GM21360 (cell line): ENCODE measurements at regions not wholly inside any gene's neighbourhood (a gene's known extent, or its start where the extent isn't known, plus 50 kb on each side); places are given as distances from the start of the nearest gene placed in this dataset.
A peak's percentile ranks its signal among the peaks of the same experiment; 100 is the strongest.
"Not testable (repeated sequence)": the region's sequence is repeated elsewhere in the genome, so short reads cannot be mapped to it uniquely, and the experiment has no call there.

Experiments
- ATAC-seq: cut with Tn5 transposase; IDR thresholded peaks from one replicate; pipeline ENCODE4 v1.9.1; 2021; ENCODE audit warnings: mild to moderate bottlenecking, moderate library complexity; ENCODE audit not compliant: unreplicated experiment

DNA sequence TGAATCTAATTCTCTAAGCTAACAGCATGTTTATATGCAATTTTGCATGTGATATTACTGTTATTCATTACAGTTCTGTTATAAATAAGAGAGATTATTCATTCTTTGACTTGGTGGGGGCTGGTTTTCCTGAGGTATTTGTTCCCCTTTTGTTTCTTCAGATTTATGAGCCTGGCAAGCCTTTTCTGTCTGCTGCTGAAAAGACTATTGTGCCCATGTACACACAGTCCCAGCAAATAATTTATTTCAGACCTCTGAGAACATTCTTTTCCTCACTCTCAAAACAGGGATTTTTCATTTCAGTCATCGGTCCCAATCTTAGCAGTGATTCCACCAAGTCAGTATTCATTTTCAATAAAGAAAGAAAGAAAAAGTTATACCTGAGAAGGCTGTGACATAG, 716.8 kb downstream of the NSUN3 start:
- no peak for ATAC-seq

DNA sequence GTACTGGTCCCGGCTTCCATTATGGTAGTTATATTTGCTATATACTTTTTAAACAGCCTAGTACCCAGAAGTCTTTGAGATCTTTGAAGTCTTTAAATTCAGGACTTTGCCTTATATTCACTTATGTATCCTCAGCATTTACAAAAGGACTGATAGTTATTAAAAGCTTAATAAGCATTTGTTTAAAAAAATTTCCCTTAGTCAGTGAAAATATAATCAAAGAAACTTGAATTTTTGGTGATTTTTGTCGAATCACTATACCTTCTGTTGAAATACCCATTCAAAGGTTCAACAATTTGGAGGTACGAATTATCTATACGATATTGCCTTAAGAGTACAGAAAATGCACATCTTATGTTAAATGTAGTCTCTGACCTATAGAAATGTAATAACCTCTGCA, 721.4 kb downstream of the NSUN3 start:
- ATAC-seq: no peak

DNA sequence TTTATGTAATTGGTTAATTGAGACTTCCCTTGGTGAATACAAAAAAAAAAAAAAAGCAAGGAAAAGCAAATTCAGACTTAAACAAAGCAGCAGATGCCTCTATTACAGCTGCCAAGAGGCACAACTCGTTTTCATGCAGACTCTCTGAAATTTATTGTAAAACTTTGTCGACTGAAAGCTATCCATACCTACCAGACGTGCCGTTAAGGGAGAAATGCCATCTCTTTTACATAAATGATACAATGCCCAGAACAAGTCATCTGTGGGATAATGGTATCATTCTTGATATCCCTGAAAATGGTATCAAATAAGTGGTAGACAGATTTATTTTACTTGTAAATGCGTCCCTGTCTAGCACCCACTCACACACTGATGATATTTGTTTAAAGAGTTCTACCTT, 724.2 kb downstream of the NSUN3 start:
- ATAC-seq: no peak

DNA sequence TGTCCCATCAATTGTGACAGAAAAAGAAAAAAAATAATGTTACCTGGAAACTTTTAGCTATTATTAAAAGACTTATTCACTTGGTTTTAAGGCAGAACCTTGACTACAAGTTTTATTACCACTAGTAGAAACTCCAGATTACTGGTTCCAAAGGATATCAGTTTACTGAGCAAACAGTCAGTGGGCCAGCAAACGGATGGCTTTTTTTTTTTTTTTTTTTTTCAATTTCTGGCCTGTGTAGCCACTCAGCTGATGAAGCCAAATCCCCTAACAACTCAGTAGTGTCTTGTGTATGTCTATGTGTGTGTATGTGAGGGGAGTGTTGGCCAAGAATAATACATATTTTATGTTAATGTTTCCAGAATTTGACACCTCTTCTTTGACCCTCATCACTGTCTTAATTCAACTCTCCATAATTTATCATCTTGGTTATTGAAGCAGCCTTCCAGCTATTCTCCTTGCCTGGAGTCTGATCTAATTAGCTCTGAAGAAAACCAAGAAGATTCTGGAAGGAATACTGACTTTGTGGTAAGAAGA, 724.9 kb downstream of the NSUN3 start:
- no peak for ATAC-seq

DNA sequence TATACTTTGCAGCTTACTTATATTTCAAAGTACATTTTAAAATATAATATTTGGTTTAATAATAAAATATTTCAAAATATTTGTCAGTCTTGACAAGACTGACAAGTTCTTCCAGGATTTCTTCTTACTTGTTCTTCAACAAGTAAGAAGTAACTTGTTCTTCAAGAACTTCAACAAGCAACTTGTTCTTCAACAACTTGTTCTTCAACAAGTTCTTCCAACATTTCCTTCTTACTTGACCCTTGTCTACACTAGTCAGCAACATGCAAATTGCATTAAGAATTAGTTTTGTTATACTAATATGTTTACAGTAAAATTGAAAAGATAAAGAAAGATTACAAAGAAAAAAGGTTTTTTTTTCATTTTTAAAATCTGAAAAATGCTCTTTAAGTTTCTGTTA, 731.7 kb downstream of the NSUN3 start:
- no peak for ATAC-seq

DNA sequence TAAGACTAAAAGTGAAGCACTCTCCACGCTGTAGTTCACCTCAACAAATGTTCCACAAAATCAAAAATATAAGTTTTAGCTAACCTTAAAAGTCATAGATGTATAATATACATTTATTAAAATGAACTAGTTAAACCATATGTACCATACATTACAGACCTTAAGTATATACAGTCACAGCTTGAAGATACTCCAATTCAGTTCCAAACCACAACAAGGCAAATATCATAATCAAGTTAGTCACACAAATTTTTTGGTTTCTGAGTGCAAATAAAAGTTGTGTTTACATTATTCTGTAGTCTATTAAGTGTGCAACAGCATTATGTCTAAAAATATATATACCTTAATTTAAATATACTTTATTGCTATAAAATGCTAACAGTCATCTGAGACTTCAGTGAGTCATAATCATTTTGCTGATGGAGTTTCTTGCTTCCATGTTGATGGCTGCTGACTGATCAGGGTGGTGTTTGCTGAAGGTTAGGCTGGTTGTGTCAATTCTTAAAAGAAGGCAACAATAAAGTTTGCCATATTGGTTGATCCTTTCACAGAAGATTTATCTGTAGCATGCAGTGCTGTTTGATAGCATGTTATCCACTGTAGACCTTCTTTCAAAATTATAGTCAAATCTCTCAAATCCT, 736.7 kb downstream of the NSUN3 start:
- no peak for ATAC-seq

DNA sequence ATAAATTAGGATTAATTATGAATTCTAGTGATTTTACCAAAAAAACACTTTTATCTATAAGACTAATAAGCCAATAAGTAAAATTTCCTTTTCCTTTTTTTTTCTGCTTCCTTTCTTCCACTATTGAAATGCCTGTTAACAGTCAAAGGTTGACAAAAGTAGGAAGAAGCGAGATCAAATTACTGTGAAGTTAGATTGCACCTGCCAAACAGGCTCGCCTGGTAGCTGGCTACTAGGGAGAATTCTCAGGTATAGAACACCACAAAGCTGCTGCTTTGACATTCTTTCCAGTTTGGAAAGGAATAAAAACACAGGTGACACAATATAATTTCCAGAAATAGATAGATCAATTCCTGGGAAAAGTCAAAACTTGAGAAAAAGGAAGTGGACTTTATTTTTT, 749.0 kb downstream of the NSUN3 start:
- ATAC-seq: no peak

DNA sequence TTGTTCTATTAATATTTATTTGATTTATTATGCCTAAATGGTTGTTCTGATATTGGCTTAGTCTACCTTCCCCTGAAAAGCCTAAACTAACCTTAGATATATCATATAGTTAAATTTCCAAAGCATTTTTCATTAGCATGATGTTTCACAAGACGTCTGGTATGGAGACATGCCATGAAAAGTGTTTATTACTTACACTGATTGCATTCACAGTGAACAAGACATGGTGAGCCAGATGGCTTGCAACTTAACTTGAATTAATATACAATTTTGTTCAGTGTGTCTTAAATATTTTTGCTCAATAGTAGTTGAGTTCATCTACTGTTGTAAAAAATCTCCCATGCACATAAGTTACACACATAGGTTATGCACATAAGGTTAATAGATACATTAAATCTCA, 758.4 kb downstream of the NSUN3 start:
- ATAC-seq: no peak

DNA sequence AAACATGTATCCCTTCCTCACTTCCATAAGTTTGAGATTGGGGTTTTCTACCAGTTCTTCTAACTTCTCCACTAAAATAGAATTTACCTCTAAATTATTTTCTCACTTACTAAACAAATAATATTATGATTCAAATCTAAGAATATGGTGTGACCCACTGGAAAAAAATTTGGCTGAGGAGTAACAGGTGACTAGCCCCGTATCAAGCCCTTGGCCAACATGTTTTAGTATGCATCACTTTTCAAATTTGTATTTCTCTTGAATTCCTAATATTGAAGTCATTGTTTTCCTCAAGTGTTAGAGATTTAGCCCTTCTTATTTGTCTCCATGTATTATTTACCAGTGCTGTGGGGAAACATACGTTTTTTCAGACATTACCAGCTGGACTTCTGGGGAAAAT, 759.4 kb downstream of the NSUN3 start:
- ATAC-seq: no peak

DNA sequence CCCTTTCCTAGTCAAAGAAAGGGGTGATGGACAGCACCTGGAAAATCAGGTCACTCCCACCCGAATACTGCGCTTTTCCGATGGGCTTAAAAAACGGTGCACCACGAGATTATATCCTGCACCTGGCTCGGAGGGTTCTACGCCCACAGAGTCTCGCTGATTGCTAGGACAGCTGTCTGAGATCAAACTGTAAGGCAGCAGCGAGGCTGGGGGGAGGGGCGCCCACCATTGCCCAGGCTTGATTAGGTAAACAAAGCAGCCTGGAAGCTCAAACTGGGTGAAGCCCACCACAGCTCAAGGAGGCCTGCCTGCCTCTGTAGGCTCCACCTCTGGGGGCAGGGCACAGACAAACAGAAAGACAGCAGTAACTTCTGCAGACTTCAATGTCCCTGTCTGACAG, 783.4 kb downstream of the NSUN3 start:
- not testable (repeated sequence) for ATAC-seq

DNA sequence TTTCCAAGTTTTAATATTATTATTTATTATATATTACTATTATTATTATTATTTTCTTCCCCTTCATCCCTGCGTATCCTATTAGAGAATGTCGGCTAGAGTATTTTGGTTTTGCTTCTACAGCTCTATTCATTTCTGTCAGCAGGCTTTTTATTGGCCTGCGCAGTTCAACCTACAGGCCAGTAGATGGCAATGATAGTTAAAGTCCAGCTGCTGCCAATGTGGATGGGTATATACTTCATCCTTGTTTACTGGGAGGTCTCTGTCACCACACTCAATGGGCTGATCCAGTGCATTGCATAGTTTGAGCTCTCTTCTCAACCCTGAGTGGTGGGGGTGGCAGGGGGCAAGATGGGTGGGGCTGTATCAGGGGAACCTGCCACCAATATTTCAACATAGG, 799.8 kb downstream of the NSUN3 start:
- ATAC-seq: peak; percentile 52

DNA sequence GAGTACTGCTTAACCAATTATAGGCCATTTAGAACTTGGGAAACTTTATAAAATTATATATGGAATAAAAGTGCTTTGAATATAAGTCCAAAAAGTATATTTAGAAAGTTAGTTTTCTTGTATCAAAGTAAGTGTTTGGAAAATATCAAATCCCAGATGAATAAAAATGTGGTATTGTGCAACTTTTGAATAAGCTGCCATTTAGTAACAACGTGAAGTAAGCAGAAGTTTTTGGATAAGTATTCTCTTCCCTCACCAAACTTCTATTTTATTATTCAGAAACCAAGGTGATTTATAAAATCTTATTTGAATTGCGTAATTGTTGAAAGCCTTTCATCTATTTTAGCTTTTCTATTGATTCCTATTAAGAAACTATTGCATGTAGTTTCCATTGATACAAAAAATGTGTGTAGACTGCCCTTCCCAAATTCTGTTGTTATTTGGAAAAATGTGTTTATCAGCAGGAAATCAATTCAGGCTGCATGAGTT, 806.2 kb downstream of the NSUN3 start:
- no peak for ATAC-seq

DNA sequence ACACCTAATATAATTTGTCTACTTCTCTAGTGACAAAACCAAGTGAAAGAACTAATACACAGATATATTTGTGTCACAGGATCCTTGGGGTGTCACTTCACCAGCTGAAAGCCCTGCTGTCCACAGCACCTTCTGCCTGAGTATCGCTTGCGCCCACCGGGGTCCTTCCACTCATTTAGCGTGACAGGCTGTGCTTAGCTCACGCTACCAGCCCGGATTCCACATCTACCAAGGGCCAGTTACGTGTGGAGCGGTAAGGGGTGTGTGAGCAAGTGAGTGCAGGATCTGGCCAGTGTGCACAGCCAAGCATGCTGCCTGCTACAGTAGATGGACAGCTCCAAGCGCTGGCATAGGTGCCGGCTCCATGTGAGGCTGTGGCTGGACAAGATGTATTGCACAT, 810.9 kb downstream of the NSUN3 start:
- ATAC-seq: no peak

DNA sequence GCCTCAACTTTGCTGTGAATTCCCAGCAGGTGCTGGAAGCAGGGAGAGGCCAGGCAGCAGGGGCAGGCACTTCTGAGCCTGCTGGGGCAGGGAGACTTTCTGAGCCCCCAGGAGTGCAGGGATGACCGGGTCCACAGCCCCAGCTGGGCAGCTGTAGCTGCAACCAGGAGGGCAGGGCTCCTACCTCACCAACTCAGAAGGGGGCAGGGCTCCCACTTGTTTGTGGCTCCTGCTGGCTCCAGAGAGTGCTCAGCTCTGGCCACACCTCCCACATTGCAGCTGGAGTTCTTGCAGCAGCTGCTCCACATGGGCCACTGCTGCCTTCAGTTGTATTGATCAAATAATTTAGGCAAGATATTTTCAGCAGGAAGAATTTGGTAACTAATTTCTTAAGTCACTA, 812.3 kb downstream of the NSUN3 start:
- no peak for ATAC-seq

DNA sequence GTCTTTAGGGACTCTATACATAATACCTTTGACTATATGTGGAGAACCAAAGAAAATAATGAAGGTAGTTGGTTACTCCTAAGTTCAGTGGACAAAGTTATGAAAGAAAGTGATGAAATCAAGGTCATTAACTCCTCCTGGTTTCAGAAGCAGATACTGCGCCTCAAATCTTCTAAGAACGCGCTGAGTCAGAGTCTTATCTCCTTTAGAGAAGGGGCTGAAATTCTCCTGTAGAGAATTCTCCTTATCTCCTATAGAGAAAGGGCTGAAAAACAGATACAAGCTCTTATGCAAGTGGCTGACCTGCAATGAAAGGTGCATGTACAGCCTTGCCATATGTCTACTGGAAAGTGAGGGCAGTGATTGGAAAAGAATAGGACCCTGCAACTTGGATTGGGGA, 824.2 kb downstream of the NSUN3 start:
- no peak for ATAC-seq

DNA sequence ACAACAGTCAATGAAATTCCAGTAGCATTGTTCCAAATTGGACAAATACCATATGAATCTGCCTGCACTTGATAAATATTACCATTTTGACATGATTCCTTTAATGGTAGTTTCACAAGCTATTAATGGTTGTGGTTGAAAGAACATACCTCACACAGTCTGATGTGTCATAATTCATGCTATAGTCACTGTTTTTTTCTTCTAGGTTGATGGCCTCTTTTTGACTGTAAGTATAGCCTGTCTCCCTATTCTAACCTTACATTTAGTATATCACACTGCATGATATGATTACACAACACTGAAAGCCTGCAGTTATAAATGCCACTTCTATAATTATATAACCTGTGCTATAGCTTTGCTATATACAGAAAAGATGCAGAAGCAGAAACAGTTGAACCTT, 834.1 kb downstream of the NSUN3 start:
- ATAC-seq: no peak

DNA sequence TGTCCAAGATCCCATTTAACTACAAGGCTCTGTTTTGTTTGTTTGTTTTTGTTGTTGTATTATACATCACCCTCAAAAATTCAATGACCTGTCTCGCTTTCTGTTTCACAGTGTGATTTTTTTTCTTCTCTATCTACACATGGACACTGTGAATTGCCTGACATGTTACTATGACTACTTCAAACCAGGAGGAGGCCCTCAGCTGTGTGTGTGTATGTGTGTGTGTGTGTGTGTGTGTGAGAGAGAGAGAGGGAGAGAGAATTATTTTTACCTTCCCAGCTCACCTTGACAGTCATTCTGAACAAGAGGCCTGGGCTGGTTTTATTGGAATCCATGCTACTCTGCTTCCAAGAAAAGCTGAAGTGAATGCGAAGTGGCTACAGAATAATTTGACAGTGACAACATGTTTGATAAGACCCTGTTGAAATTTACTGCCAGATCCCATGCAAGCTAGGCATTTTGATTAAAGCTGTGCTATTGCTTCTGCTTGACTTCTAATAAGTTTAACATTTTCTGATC, 841.4 kb downstream of the NSUN3 start:
- no peak for ATAC-seq

DNA sequence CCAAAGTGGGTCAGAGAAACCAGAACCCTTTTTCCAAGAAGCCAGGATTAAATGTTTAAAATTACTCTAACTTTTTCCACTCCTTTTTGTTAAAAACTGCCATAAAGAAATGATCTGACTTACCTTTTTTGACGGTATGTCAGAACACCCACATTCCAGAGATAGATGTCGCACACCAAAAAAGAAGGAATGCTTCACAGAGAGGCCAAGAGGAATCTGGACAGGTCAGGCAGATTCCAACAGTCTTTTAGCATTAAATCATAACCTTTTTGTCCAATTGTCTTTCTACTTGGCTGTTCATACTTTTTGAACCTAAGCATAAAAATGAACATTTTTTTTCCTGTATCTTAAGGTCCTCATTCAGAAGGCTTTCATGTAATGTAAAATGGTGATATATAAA, 846.9 kb downstream of the NSUN3 start:
- no peak for ATAC-seq

DNA sequence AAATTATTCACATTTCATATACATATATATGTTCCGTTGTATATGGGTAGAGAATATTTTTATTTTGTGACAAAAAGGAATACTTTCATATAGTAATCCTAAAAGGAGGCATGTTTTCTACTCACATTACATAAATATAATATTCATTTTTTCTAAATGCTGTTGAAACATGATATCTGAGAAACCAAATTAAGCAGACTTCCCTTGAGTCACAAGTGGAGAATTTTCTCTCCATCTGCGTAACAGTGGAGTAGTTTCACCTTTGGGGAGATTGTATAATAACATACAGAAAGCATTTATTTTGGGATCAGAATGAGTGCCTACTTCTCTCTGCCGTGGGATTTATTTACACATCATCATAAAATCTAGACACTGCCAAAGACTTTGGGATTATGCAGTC, 849.8 kb downstream of the NSUN3 start:
- ATAC-seq: no peak

DNA sequence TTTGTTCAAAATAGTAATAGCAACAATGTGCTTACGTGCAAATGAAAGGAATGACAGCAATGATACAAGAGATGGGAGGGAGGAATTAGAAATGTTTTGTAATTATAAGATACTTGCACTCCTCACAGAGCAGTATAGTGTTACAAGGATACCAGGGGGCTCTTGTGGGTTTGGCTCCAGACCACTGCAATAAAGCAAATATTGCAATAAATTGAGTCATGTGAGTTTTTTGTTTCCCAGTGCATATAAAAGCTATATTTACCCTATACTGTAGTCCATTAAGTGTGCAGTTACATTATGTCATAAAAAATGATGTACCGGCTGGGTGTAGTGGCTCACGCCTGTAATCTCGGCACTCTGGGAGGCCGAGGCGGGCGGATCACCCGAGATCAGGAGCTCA, 864.3 kb downstream of the NSUN3 start:
- no peak for ATAC-seq

DNA sequence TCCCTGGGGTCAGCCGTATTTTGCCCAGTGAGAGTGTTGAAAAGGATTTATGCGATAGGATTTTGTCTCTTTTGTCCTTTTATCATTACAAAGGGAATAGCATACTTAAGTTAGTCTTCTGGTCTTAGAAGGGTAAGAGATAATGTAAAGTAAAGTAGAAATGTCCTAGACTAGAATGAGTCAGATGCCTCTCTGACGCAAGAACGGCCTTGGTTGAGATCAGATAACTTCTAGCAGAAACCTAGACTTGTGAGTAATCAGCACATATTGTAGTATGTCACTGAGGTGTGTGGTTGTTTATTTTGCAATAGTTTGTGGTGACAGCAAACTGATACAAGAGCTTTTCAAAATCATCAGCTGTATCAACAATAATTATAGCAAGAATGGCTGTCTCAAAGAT, 866.1 kb downstream of the NSUN3 start:
- ATAC-seq: no peak

DNA sequence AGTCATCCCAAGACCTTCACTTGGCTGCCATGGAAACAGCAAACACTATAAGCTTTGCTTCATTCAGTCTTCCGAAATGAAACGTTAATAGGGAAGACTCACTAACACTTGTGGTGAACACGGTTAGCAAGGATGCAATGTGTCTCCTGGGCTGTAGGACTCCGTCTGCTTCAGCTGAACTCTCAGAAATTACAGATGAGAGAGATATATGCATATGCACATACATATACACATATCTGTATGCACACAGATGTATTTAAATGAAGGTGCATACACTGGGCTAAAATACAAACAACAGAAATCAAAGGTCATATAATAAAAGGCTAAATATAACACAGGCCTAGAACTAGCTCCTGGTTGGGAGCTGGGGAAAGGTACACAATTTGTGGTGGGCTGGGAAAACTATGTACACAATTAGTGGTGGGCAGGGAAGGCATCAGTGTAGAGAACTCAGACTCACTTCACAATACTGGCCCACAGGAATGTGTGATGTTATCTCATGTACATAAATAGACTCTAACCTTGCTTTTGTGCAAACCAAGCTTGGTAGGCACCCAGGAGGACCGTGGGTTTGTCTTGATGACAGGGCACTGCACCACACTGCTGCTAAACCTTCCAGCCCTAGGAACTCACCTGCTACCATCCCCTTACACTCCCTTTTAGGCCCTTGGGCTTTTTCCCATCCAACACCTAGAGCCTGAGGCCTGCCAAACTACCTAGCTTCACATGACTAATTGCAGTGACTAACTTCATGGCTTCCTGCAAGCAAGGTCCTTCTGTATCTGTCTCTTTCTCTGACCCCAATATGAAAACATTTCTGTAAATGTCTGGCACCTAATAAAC, 873.1 kb downstream of the NSUN3 start:
- ATAC-seq: no peak
